Skeletal muscle cell (primary cell): ENCODE measurements at regions not wholly inside any gene's neighbourhood (a gene's known extent, or its start where the extent isn't known, plus 50 kb on each side); places are given as distances from the start of the nearest gene placed in this dataset.

ENCODE experiments used
- DNase-seq: peaks from one replicate; pipeline ENCODE4 v3.0.0-alpha.2; 2010; ENCODE audit warnings: low read depth
- H3K4me3 ChIP-seq: 2 replicates; pipeline ENCODE4 v1.5.1; 2011; ENCODE audit warnings: low read depth, mild to moderate bottlenecking, control low read depth, low read length, moderate library complexity

GRCh38 chr9:75592586-75592985 lies 297.9 kb upstream of the PCSK5 start:
- DNase-seq: no peak
- H3K4me3 ChIP-seq: no peak overlapping the region

GRCh38 chr9:75593920-75594319 lies 296.6 kb upstream of the PCSK5 start:
- H3K4me3 ChIP-seq: no peak overlapping the region
- no peak for DNase-seq

DNA sequence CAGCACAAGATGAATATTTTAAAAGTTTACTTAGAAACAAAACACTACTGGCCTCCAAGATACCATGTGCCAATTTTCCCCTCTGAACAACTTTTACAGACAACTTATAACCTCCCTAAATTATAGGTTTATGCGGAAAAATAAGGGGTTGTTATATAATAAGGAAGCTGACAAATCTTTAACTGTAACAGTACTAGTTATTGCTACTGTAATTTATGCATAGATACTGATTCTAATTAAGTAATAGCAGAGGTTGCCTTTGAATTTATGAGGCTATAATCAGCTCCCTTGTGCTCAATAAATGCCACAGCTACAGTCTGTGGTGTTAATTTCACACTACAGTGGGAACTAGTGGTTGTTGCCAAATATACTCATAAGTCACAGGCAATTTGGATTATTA lies 291.3 kb upstream of the PCSK5 start:
- no peak overlapping the region for H3K4me3 ChIP-seq
- no peak for DNase-seq

DNA sequence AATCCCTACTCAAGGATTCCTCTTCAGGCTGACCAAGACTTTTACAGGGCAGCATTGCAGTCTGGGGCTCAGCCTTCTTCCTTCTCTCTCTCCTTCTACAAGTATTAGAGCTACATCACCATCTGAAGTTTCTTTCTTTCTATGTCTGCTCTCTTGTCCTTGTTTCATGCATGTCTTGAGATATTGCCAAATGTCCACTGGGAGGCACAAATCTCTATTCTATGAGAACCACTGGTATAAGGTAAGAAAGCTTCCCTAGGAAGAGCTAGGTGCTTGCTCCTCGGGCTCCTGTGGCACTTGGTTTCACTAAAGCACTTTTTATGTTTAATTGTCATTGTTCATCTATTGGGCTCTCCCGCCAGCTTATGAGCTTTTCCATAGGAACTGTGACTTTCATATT lies 289.2 kb upstream of the PCSK5 start:
- no peak for DNase-seq

GRCh38 chr9:75602060-75602459 lies 288.4 kb upstream of the PCSK5 start:
- H3K4me3 ChIP-seq: no peak overlapping the region
- no peak for DNase-seq

More for the DNA sequence above, 289.2 kb upstream of the PCSK5 start:
- no peak overlapping the region for H3K4me3 ChIP-seq

- DNase-seq: no peak
These were observed 285.8 kb upstream of the PCSK5 start for GRCh38 chr9:75604661-75605060.

DNA sequence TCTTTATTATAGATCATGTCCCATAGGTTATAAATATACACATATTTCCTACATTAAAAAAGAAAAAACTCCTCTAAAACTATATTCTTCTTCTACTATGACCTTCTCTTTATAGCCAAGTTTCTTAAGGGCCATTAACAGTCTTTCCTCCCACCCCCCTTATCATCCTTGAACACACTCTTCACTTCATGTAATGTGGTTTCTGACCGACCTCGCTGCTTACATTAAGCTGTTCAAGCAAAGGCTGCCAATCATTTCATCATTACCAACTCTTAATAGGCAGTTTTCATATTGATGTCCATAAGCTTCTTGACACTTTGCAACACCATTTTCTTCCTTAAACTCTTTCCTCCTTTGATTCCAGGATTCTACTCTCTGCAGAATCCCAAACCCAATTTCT lies 283.0 kb upstream of the PCSK5 start:
- DNase-seq: no peak
- no peak overlapping the region for H3K4me3 ChIP-seq

More at GRCh38 chr9:75604661-75605060, 285.8 kb upstream of the PCSK5 start:
- no peak overlapping the region for H3K4me3 ChIP-seq

- no peak for DNase-seq
- H3K4me3 ChIP-seq: no peak overlapping the region
These were observed 281.1 kb upstream of the PCSK5 start for GRCh38 chr9:75609401-75609800.

GRCh38 chr9:75610246-75610645 lies 280.2 kb upstream of the PCSK5 start:
- DNase-seq: no peak
- no peak overlapping the region for H3K4me3 ChIP-seq

- DNase-seq: no peak
- no peak overlapping the region for H3K4me3 ChIP-seq
These were observed 278.3 kb upstream of the PCSK5 start for GRCh38 chr9:75612205-75612604.

DNA sequence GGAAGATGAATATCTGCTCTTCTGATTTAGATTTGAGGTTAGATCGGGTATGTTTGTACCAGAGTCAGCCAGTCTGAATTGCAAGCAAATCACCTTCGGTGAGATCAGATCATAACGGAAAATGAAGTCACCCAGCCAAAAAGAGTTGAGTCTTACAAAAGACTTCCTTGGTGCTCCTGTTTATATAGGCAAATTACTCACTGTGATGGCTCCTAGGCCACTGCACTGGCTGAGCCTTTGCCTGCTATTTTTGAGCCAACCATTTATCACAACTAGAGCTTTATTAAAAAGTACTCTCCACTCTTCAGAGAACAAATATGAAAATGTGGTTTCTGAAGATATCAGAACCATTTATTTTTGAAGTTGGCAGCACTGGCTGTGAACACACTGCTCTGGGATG lies 277.7 kb upstream of the PCSK5 start:
- DNase-seq: no peak
- no peak overlapping the region for H3K4me3 ChIP-seq

- no peak for DNase-seq
- no peak overlapping the region for H3K4me3 ChIP-seq
These were observed 275.2 kb upstream of the PCSK5 start for GRCh38 chr9:75615284-75615683.

DNA sequence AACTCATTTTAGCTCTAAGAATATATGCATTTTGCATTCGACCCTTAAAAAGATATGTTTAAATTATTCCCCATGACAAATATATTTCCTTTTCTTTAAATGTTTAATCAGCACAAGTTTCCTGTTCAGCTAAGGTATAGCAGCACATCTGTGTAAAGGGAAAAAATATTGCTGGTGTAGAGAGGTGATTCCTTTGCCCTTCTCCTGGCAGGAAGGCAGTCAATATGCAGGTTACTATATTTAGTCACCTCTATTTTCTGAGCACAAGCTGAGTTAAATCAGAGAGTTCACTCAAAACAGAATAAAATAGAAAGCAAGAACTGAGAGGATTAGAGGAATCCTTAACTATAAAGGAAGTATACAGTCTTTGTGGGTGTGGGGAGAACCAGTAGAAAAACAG lies 274.4 kb upstream of the PCSK5 start:
- H3K4me3 ChIP-seq: no peak overlapping the region

GRCh38 chr9:75616841-75617566 lies 273.5 kb upstream of the PCSK5 start:
- no peak for DNase-seq
- H3K4me3 ChIP-seq: no peak overlapping the region

More for the DNA sequence above, 274.4 kb upstream of the PCSK5 start:
- DNase-seq: no peak

DNA sequence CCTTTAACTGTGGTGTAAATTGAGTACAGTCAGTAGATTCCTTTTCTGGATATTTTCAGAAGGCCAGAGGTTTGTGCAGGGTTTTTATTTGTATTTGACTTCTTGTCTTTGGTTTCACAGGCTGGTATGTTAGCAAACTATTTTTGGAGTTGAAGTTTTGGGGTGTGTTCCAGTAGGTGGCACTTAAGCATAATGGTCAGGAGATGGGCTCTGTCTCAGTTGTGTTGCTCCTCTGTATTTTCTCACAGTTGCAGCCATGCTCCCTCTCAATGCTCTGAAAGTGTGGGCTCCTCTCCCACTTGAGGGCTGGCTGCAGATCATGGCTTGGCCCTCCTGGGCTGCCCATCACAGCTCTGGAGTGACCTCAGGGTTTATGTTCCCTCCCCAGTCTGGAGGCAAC lies 267.0 kb upstream of the PCSK5 start:
- no peak overlapping the region for H3K4me3 ChIP-seq
- no peak for DNase-seq

- DNase-seq: no peak
- H3K4me3 ChIP-seq: no peak overlapping the region
These were observed 265.5 kb upstream of the PCSK5 start for GRCh38 chr9:75624998-75625397.

DNA sequence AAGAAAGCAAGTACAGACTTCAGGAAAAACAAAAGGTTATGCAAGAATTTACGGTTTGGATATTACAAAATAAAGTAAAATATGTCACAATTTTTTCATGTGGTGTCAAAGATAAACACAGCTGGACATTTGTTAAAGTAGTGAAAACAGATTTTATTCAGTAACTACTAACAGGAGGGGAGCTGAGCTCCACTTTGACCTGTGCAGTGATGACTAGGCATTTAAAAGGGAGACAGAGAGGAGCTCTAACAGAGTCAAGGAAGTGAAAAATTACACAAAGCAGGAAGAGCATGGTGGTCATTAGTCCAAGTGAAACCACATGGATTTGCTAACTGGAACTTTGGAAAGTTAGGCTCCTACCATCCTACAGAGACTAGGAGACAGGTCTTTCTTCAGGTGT lies 263.6 kb upstream of the PCSK5 start:
- H3K4me3 ChIP-seq: no peak overlapping the region
- no peak for DNase-seq

- H3K4me3 ChIP-seq: no peak overlapping the region
- no peak for DNase-seq
These were observed 261.5 kb upstream of the PCSK5 start for GRCh38 chr9:75628952-75629351.

DNA sequence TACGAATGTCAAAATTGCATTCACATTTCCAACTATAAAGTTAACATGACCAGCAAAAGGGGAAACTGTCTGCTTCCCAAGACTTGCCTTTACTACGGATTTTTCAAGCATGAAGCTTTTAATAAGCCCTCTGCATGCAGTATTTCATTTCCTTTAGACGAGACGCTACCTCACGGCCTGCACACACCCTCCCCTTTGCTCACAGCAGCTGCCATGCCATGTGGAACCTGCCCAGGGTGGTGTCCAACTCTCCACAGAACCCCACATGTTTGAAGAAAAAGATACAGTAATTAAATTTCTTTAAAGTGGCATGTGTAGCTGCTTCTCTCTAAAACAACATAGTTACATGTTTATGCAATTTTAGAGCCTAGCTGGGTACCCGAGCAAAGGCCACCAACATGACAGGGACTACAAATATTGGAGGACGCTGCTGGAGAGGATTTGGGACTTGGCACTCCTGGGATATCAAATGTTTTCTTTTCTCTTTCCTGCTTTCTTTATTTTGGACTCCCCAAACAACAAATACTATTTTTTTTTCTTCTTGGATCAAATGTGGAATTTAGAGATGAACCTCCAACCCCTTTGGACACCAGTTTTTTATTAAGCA lies 256.9 kb upstream of the PCSK5 start:
- no peak overlapping the region for H3K4me3 ChIP-seq
- DNase-seq: no peak

- DNase-seq: no peak
- no peak overlapping the region for H3K4me3 ChIP-seq
These were observed 253.9 kb upstream of the PCSK5 start for GRCh38 chr9:75636427-75637045.
